Lower leg skin (tissue), 3 donors: ENCODE measurements at regions not wholly inside any gene's neighbourhood (a gene's known extent, or its start where the extent isn't known, plus 50 kb on each side); places are given as distances from the start of the nearest gene placed in this dataset.

Experiments
- CTCF ChIP-seq, 3 donors: fragments of 450-650 bp; IDR thresholded peaks; one replicate each; pipeline ENCODE4 v1.5.1; 2016; ENCODE audit warnings: antibody characterized with exemption in 3 of 3, mild to moderate bottlenecking in 3 of 3, moderate library complexity in 2 of 3
- POLR2A ChIP-seq, 2 donors: fragments of 450-650 bp; IDR thresholded peaks; one replicate each; pipeline ENCODE4 v1.6.1; 2016 to 2017; ENCODE audit warnings: antibody characterized with exemption in 2 of 2, mild to moderate bottlenecking in 1 of 2, moderate library complexity in 1 of 2

- TF ChIP-seq CTCF (IDR thresholded peaks at IDR 0.05) (no peak), POLR2A (IDR thresholded peaks at IDR 0.05) (no peak)
These were observed 261.6 kb upstream of the NR2F2 start for GRCh38 chr15:96068897-96069296.
